CD4-positive, alpha-beta memory T cell (primary cell): ENCODE measurements at regions not wholly inside any gene's neighbourhood (a gene's known extent, or its start where the extent isn't known, plus 50 kb on each side); places are given as distances from the start of the nearest gene placed in this dataset.

Source experiments
- CTCF ChIA-PET: fragments of 350-600 bp; sonication (Branson Sonifier 250); formaldehyde crosslinking; loops from one replicate; lab custom pipeline; 2021; ENCODE audit warnings: inconsistent platforms; ENCODE audit not compliant: partially characterized antibody; lab: Charles Lee
- POLR2A ChIA-PET: fragments of 350-600 bp; sonication (Branson Sonifier 250); formaldehyde crosslinking; loops from one replicate; lab custom pipeline; 2021; ENCODE audit not compliant: partially characterized antibody; lab: Charles Lee
- DNase-seq, 5 donors: peaks; one replicate each; pipeline versions ENCODE4 v3.0.0 to v3.0.0-alpha.2; 2020 to 2022; ENCODE audit warnings: mixed read lengths in 1 of 5
- H3K27ac ChIP-seq: one replicate; pipeline ENCODE4 v1.7.0; 2013; ENCODE audit warnings: low read depth, low read length
- H3K27me3 ChIP-seq: 2 replicates; pipeline ENCODE4 v1.7.0; 2013; ENCODE audit warnings: mild to moderate bottlenecking, low read length, moderate library complexity; ENCODE audit not compliant: insufficient read depth
- H3K36me3 ChIP-seq: 2 replicates; pipeline ENCODE4 v1.7.0; 2013; ENCODE audit warnings: mild to moderate bottlenecking, low read length, moderate library complexity; ENCODE audit not compliant: insufficient read depth
- H3K4me1 ChIP-seq: 2 replicates; pipeline ENCODE4 v1.7.0; 2013; ENCODE audit warnings: mild to moderate bottlenecking, low read length, moderate library complexity; ENCODE audit not compliant: insufficient read depth
- H3K4me3 ChIP-seq, 2 donors: one replicate each; pipeline ENCODE4 v1.7.0; 2013; ENCODE audit warnings: low read length in 2 of 2, mild to moderate bottlenecking in 1 of 2
- H3K9me3 ChIP-seq, 2 donors: one replicate each; pipeline ENCODE4 v1.7.0; 2013; ENCODE audit warnings: low read length in 2 of 2, control low read depth in 1 of 2; ENCODE audit not compliant: control insufficient read depth in 1 of 2
- H3K27ac Mint-ChIP-seq, 7 donors: one replicate each; pipeline ENCODE4 v1.8.0; 2020 to 2021; ENCODE audit warnings: mixed read lengths in 7 of 7, mild to moderate bottlenecking in 6 of 7, inconsistent platforms in 3 of 7, moderate library complexity in 3 of 7
- H3K27me3 Mint-ChIP-seq, 2 donors: one replicate each; pipeline ENCODE4 v1.8.0; 2020 to 2021; ENCODE audit warnings: mixed read lengths in 2 of 2
- H3K36me3 Mint-ChIP-seq, 2 donors: one replicate each; pipeline ENCODE4 v1.8.0; 2020 to 2021; ENCODE audit warnings: mixed read lengths in 2 of 2, inconsistent platforms in 1 of 2, mild to moderate bottlenecking in 1 of 2
- H3K4me1 Mint-ChIP-seq, 4 donors: one replicate each; pipeline ENCODE4 v1.8.0; 2020 to 2021; ENCODE audit warnings: mixed read lengths in 4 of 4, mild to moderate bottlenecking in 1 of 4
- H3K4me3 Mint-ChIP-seq, 8 donors: one replicate each; pipeline ENCODE4 v1.8.0; 2020 to 2021; ENCODE audit warnings: mixed read lengths in 8 of 8, mild to moderate bottlenecking in 7 of 8, moderate library complexity in 6 of 8, inconsistent platforms in 3 of 8
- H3K9me3 Mint-ChIP-seq, 8 donors: one replicate each; pipeline ENCODE4 v1.8.0; 2020 to 2021; ENCODE audit warnings: mixed read lengths in 8 of 8, mild to moderate bottlenecking in 5 of 8, inconsistent platforms in 3 of 8, moderate library complexity in 1 of 8
- intact Hi-C: fragments of 100-400 bp; cut with micrococcal nuclease; formaldehyde crosslinking; loops from one replicate; pipeline ENCODE4 v1.15.1; 2023

GRCh38 chr16:85479972-85480726, 133.0 kb upstream of the GSE1 start:
- Histone ChIP-seq H3K27me3 (no peaks in the 10 kb centered on the region), H3K27ac (no peak overlapping the region), H3K4me1 (no peaks in the 10 kb centered on the region), H3K36me3 (no peaks in the 10 kb centered on the region), H3K4me3 (no peak overlapping the region), H3K9me3 (no peaks in the 10 kb centered on the region)
- Mint-ChIP-seq H3K4me1 (no peaks in the 10 kb centered on the region), H3K9me3 (no peaks in the 10 kb centered on the region), H3K27me3 (no peaks in the 10 kb centered on the region), H3K4me3 (peak overlapping the region in 1 of 8 donors; percentile 48), H3K27ac (no peak overlapping the region), H3K36me3 (no peaks in the 10 kb centered on the region)
- CTCF ChIA-PET: interaction anchor here (1.4 to 2.7 kb wide), 5 partner anchors 8 to 136 kb away, joined by 3 to 14 read pairs (median 4); no protein-coding TSS in a partner anchor
- intact Hi-C loops: loop anchor here (1.0 kb wide), 1 partner anchor 130 kb away; no protein-coding TSS in a partner anchor
- POLR2A ChIA-PET: no interaction called here
- DNase-seq: peak in 2 of 5 donors; percentile 4 to 13

- no peaks in the 10 kb centered on the region for H3K4me1 ChIP-seq
- no peak overlapping the region for H3K4me3 Mint-ChIP-seq
- H3K9me3 ChIP-seq: no peaks in the 10 kb centered on the region
- H3K4me1 Mint-ChIP-seq: no peaks in the 10 kb centered on the region
- H3K27ac Mint-ChIP-seq: no peak overlapping the region
- no peaks in the 10 kb centered on the region for H3K27me3 Mint-ChIP-seq
- H3K27me3 ChIP-seq: no peaks in the 10 kb centered on the region
- no peak overlapping the region for H3K4me3 ChIP-seq
- ChIA-PET POLR2A (no interaction called here), CTCF (interaction anchor here (0.7 to 2.7 kb wide), 5 partner anchors 10 to 136 kb away, joined by 3 to 14 read pairs (median 4); no protein-coding TSS in a partner anchor)
- H3K27ac ChIP-seq: no peak overlapping the region
- DNase-seq: no peak
- no peaks in the 10 kb centered on the region for H3K36me3 Mint-ChIP-seq
- intact Hi-C loops: loop anchor here (1.0 kb wide), 1 partner anchor 130 kb away; no protein-coding TSS in a partner anchor
- no peaks in the 10 kb centered on the region for H3K36me3 ChIP-seq
- H3K9me3 Mint-ChIP-seq: no peaks in the 10 kb centered on the region
Observed at GRCh38 chr16:85480727-85481101, 132.4 kb upstream of the GSE1 start.

- Histone ChIP-seq H3K27me3 (no peaks in the 10 kb centered on the region), H3K27ac (no peak overlapping the region), H3K4me1 (no peaks in the 10 kb centered on the region), H3K36me3 (no peaks in the 10 kb centered on the region), H3K9me3 (no peaks in the 10 kb centered on the region), H3K4me3 (no peak overlapping the region)
- DNase-seq: no peak
- ChIA-PET POLR2A (no interaction called here), CTCF (interaction anchor here (0.7 to 2.7 kb wide), 3 partner anchors 9 to 135 kb away, joined by 3 to 14 read pairs (median 5); no protein-coding TSS in a partner anchor)
- intact Hi-C loops: no loop called here
- Mint-ChIP-seq H3K4me1 (no peaks in the 10 kb centered on the region), H3K36me3 (no peaks in the 10 kb centered on the region), H3K9me3 (no peaks in the 10 kb centered on the region), H3K27ac (no peak overlapping the region), H3K27me3 (no peaks in the 10 kb centered on the region), H3K4me3 (no peak overlapping the region)
Observed at GRCh38 chr16:85481206-85481605, 131.9 kb upstream of the GSE1 start.

- Histone ChIP-seq H3K4me3 (no peak overlapping the region), H3K27ac (no peak overlapping the region), H3K36me3 (no peaks in the 10 kb centered on the region), H3K4me1 (no peaks in the 10 kb centered on the region), H3K27me3 (no peaks in the 10 kb centered on the region), H3K9me3 (no peaks in the 10 kb centered on the region)
- Mint-ChIP-seq H3K9me3 (no peaks in the 10 kb centered on the region), H3K36me3 (no peaks in the 10 kb centered on the region), H3K27me3 (no peaks in the 10 kb centered on the region), H3K4me1 (no peaks in the 10 kb centered on the region), H3K4me3 (no peak overlapping the region), H3K27ac (no peak overlapping the region)
- DNase-seq: no peak
- ChIA-PET POLR2A (no interaction called here), CTCF (interaction anchor here (0.7 to 2.7 kb wide), 3 partner anchors 9 to 135 kb away, joined by 3 to 14 read pairs (median 5); no protein-coding TSS in a partner anchor)
- intact Hi-C loops: no loop called here
Observed at GRCh38 chr16:85481738-85482137, 131.4 kb upstream of the GSE1 start.

- DNase-seq: no peak
- H3K4me3 Mint-ChIP-seq: no peak overlapping the region
- Histone ChIP-seq H3K4me1 (no peaks in the 10 kb centered on the region), H3K4me3 (no peak overlapping the region), H3K36me3 (no peaks in the 10 kb centered on the region), H3K9me3 (no peaks in the 10 kb centered on the region), H3K27ac (no peak overlapping the region), H3K27me3 (no peaks in the 10 kb centered on the region)
- no peaks in the 10 kb centered on the region for H3K4me1 Mint-ChIP-seq
- ChIA-PET POLR2A (no interaction called here), CTCF (no interaction called here)
- peaks cover 0 to 2% (median 0%) of the 10 kb centered on the region in 8 donors for H3K9me3 Mint-ChIP-seq
- intact Hi-C loops: no loop called here
- no peaks in the 10 kb centered on the region for H3K27me3 Mint-ChIP-seq
- H3K27ac Mint-ChIP-seq: no peak overlapping the region
- no peaks in the 10 kb centered on the region for H3K36me3 Mint-ChIP-seq
Observed at GRCh38 chr16:85483424-85483823, 129.7 kb upstream of the GSE1 start.

- peak overlapping the region in 1 of 7 donors; percentile 75 for H3K27ac Mint-ChIP-seq
- no peak overlapping the region for H3K4me3 Mint-ChIP-seq
- H3K4me1 Mint-ChIP-seq: no peaks in the 10 kb centered on the region
- Histone ChIP-seq H3K4me1 (no peaks in the 10 kb centered on the region), H3K9me3 (no peaks in the 10 kb centered on the region), H3K27ac (no peak overlapping the region), H3K27me3 (no peaks in the 10 kb centered on the region), H3K36me3 (no peaks in the 10 kb centered on the region), H3K4me3 (no peak overlapping the region)
- peaks cover 0 to 2% (median 0%) of the 10 kb centered on the region in 8 donors for H3K9me3 Mint-ChIP-seq
- H3K36me3 Mint-ChIP-seq: no peaks in the 10 kb centered on the region
- ChIA-PET CTCF (no interaction called here), POLR2A (no interaction called here)
- no peaks in the 10 kb centered on the region for H3K27me3 Mint-ChIP-seq
- intact Hi-C loops: no loop called here
- no peak for DNase-seq
Observed at GRCh38 chr16:85484347-85485300, 128.5 kb upstream of the GSE1 start.

GRCh38 chr16:85485379-85485778, 127.7 kb upstream of the GSE1 start:
- Mint-ChIP-seq H3K27ac (no peak overlapping the region), H3K4me3 (no peak overlapping the region), H3K27me3 (no peaks in the 10 kb centered on the region), H3K9me3 (peaks cover 0 to 2% (median 0%) of the 10 kb centered on the region in 8 donors), H3K4me1 (no peaks in the 10 kb centered on the region), H3K36me3 (no peaks in the 10 kb centered on the region)
- H3K9me3 ChIP-seq: no peaks in the 10 kb centered on the region
- ChIA-PET CTCF (no interaction called here), POLR2A (no interaction called here)
- no peaks in the 10 kb centered on the region for H3K4me1 ChIP-seq
- no peak for DNase-seq
- H3K36me3 ChIP-seq: no peaks in the 10 kb centered on the region
- intact Hi-C loops: no loop called here
- H3K27me3 ChIP-seq: no peaks in the 10 kb centered on the region
- no peak overlapping the region for H3K4me3 ChIP-seq
- no peak overlapping the region for H3K27ac ChIP-seq
